Osteocyte (in vitro differentiated cells): ENCODE measurements at regions not wholly inside any gene's neighbourhood (a gene's known extent, or its start where the extent isn't known, plus 50 kb on each side); places are given as distances from the start of the nearest gene placed in this dataset.

Experiments
- DNase-seq: peaks from one replicate; pipeline ENCODE4 v3.0.0; 2021; ENCODE audit warnings: mixed read lengths; ENCODE audit not compliant: unreplicated experiment; ENCODE audit errors: extremely low spot score
- H3K27ac Mint-ChIP-seq: one replicate; pipeline ENCODE4 v1.8.0; 2021; ENCODE audit warnings: mild to moderate bottlenecking, mixed read lengths; ENCODE audit not compliant: unreplicated experiment
- H3K27me3 Mint-ChIP-seq: one replicate; pipeline ENCODE4 v1.8.0; 2021; ENCODE audit warnings: mixed read lengths; ENCODE audit not compliant: unreplicated experiment
- H3K36me3 Mint-ChIP-seq: one replicate; pipeline ENCODE4 v1.8.0; 2021; ENCODE audit warnings: mixed read lengths; ENCODE audit not compliant: unreplicated experiment
- H3K4me1 Mint-ChIP-seq: one replicate; pipeline ENCODE4 v1.8.0; 2021; ENCODE audit warnings: mixed read lengths; ENCODE audit not compliant: unreplicated experiment
- H3K4me3 Mint-ChIP-seq: one replicate; pipeline ENCODE4 v1.8.0; 2021; ENCODE audit warnings: mild to moderate bottlenecking, moderate library complexity, mixed read lengths; ENCODE audit not compliant: unreplicated experiment
- H3K9me3 Mint-ChIP-seq: one replicate; pipeline ENCODE4 v1.8.0; 2021; ENCODE audit warnings: mixed read lengths; ENCODE audit not compliant: unreplicated experiment
- TF ChIP-seq, protein P1 (sequence below): fragments of 200-600 bp; sonication (generic); IDR thresholded peaks from 2 replicates; pipeline ENCODE4 v1.5.0; 2021; ENCODE audit warnings: antibody characterized with exemption, mild to moderate bottlenecking, moderate library complexity

DNA sequence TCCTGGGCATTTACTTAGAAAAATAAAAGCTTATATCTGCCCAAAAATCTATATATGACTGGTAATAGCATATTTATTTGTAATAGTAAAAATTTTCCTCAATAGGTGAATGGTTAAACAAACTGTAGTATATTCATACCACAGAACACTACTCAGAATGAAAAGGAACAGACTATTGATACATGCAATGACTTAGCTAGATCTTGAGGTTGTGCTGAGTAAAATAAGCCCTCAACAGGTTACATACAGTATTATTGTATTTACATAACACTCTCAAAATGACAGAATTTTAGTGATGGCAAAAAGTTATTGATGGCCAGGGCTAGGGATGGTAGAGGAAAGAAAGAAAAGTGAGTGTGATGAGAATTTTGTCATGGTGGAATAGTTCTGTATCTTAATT is 178.4 kb downstream of the BMP4 start:
- no peak for DNase-seq
- H3K27me3 Mint-ChIP-seq = peaks cover 2% of the 10 kb centered on the region
- no peaks in the 10 kb centered on the region for H3K4me1 Mint-ChIP-seq
- no peaks in the 10 kb centered on the region for H3K36me3 Mint-ChIP-seq
- no peak overlapping the region for H3K27ac Mint-ChIP-seq
- H3K9me3 Mint-ChIP-seq = no peaks in the 10 kb centered on the region
- no peak overlapping the region for H3K4me3 Mint-ChIP-seq
- TF ChIP-seq, protein P1, sequence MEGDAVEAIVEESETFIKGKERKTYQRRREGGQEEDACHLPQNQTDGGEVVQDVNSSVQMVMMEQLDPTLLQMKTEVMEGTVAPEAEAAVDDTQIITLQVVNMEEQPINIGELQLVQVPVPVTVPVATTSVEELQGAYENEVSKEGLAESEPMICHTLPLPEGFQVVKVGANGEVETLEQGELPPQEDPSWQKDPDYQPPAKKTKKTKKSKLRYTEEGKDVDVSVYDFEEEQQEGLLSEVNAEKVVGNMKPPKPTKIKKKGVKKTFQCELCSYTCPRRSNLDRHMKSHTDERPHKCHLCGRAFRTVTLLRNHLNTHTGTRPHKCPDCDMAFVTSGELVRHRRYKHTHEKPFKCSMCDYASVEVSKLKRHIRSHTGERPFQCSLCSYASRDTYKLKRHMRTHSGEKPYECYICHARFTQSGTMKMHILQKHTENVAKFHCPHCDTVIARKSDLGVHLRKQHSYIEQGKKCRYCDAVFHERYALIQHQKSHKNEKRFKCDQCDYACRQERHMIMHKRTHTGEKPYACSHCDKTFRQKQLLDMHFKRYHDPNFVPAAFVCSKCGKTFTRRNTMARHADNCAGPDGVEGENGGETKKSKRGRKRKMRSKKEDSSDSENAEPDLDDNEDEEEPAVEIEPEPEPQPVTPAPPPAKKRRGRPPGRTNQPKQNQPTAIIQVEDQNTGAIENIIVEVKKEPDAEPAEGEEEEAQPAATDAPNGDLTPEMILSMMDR = no peak

DNA sequence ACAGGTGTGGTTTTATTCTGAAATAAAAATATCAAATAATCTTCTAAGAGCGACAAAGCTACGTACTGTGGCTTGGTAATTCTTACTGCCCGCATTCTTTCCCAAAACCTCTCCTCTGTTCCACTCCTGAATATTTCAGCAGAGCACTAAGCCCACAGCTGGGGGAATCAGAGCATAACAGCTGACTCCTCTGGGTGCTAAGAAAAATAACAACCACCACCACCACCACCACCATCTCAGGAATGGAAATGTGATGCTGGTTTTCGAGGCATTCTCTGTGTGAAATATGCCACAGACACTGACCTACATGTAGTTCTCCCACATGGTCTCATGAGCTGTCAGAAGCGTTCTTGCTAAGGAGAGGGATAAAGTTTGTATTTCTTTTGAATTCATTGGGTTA is 183.7 kb downstream of the BMP4 start:
- H3K27ac Mint-ChIP-seq = no peak overlapping the region
- TF ChIP-seq, protein P1 = no peak
- no peaks in the 10 kb centered on the region for H3K36me3 Mint-ChIP-seq
- H3K4me3 Mint-ChIP-seq = no peak overlapping the region
- no peaks in the 10 kb centered on the region for H3K9me3 Mint-ChIP-seq
- no peak for DNase-seq
- peaks cover 7% of the 10 kb centered on the region for H3K4me1 Mint-ChIP-seq
- peaks cover 7% of the 10 kb centered on the region for H3K27me3 Mint-ChIP-seq

DNA sequence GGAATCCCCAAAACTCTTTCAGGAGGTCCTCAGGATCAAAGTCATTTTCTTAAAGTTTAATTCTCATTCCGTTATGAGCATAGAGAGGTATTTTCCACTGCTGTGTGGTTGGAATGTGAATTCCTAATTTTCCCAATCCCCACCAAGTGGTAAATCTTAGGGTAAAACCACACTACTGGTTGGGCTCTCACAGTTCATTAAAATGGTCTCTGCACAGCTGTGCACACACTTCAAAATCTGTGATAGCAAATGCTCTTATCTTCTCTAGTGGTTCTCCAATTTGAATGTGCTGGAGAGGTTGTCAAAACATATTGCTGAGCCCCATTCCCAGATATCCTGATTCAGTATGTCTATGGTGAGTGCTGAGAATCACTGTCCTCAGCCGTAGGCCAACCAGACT is 189.1 kb downstream of the BMP4 start:
- Mint-ChIP-seq H3K9me3 (peaks cover 4% of the 10 kb centered on the region), H3K27ac (no peak overlapping the region), H3K4me1 (peaks cover 2% of the 10 kb centered on the region), H3K36me3 (no peaks in the 10 kb centered on the region), H3K27me3 (peaks cover 7% of the 10 kb centered on the region), H3K4me3 (no peak overlapping the region)
- DNase-seq = no peak
- TF ChIP-seq, protein P1 = no peak

DNA sequence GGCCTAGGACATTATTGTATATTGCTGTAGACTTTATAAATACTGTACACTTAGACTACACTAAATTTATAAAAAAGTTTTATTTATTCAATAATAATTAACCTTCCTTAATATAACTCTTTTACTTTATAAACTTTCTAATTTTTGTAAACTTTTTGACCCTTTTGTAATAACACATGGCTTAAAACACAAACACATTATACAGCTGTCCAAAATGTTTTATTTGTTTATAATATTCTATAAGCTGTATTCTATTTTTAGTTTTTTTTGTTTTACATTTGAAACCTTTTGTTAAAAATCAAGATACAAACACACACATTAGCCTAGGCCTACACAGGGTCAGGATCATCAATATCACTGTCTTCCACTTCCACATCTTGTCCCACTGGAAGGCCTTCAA is 190.0 kb downstream of the BMP4 start:
- Mint-ChIP-seq H3K27me3 (peaks cover 7% of the 10 kb centered on the region), H3K9me3 (peaks cover 12% of the 10 kb centered on the region), H3K4me3 (no peak overlapping the region), H3K36me3 (no peaks in the 10 kb centered on the region), H3K27ac (no peak overlapping the region), H3K4me1 (no peaks in the 10 kb centered on the region)
- DNase-seq = no peak
- TF ChIP-seq, protein P1 = no peak

DNA sequence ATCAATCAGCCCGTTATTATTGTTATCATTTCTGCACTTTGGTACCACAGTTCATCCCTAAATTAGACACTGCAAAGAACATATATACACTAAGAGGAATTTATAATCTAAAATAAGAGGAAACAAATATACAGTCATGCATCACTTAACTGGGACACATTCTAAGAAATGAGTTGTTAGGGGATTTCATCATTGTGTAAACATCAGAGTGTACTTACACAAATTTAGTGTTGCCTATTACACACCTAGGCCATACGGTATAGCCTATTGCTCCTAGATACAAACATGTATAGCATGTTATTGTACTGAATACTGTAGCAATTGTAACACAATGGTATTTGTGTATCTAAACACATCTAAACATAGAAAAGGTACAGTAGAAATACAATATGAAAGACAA is 190.5 kb downstream of the BMP4 start:
- H3K27ac Mint-ChIP-seq = no peak overlapping the region
- peaks cover 7% of the 10 kb centered on the region for H3K27me3 Mint-ChIP-seq
- no peak for DNase-seq
- peaks cover 16% of the 10 kb centered on the region for H3K9me3 Mint-ChIP-seq
- no peaks in the 10 kb centered on the region for H3K4me1 Mint-ChIP-seq
- TF ChIP-seq, protein P1 = no peak
- H3K36me3 Mint-ChIP-seq = no peaks in the 10 kb centered on the region
- no peak overlapping the region for H3K4me3 Mint-ChIP-seq
